GM18499 (cell line): ENCODE measurements at regions not wholly inside any gene's neighbourhood (a gene's known extent, or its start where the extent isn't known, plus 50 kb on each side); places are given as distances from the start of the nearest gene placed in this dataset.

Experiments
- ATAC-seq: cut with Tn5 transposase; IDR thresholded peaks from one replicate; pipeline ENCODE4 v1.9.1; 2021; ENCODE audit warnings: moderate number of reproducible peaks; ENCODE audit not compliant: insufficient read depth, unreplicated experiment

GRCh38 chr22:47608421-47608820 is 846.0 kb downstream of the TBC1D22A start:
- no peak for ATAC-seq

- no peak for ATAC-seq
Observed at GRCh38 chr22:47607486-47607885, 845.0 kb downstream of the TBC1D22A start.

- no peak for ATAC-seq
Observed at GRCh38 chr22:47606426-47606825, 844.0 kb downstream of the TBC1D22A start.

GRCh38 chr22:47605886-47606285 is 843.4 kb downstream of the TBC1D22A start:
- no peak for ATAC-seq

GRCh38 chr22:47605441-47605840 is 843.0 kb downstream of the TBC1D22A start:
- no peak for ATAC-seq

- no peak for ATAC-seq
Observed at GRCh38 chr22:47604563-47604962, 842.1 kb downstream of the TBC1D22A start.

- no peak for ATAC-seq
Observed at GRCh38 chr22:47602732-47603131, 840.3 kb downstream of the TBC1D22A start.

GRCh38 chr22:47601666-47602065 is 839.2 kb downstream of the TBC1D22A start:
- ATAC-seq, result no peak

- no peak for ATAC-seq
Observed at GRCh38 chr22:47600791-47601625, 838.6 kb downstream of the TBC1D22A start.

- no peak for ATAC-seq
Observed at GRCh38 chr22:47600281-47600680, 837.8 kb downstream of the TBC1D22A start.

- ATAC-seq, result no peak
Observed at GRCh38 chr22:47599753-47600152, 837.3 kb downstream of the TBC1D22A start.

GRCh38 chr22:47598864-47599263 is 836.4 kb downstream of the TBC1D22A start:
- ATAC-seq, result no peak

GRCh38 chr22:47597041-47597440 is 834.6 kb downstream of the TBC1D22A start:
- ATAC-seq, result no peak

- ATAC-seq, result no peak
Observed at GRCh38 chr22:47596176-47596690, 833.8 kb downstream of the TBC1D22A start.

- ATAC-seq, result no peak
Observed at GRCh38 chr22:47594836-47595521, 832.5 kb downstream of the TBC1D22A start.

- no peak for ATAC-seq
Observed at GRCh38 chr22:47593911-47594311, 831.5 kb downstream of the TBC1D22A start.

- no peak for ATAC-seq
Observed at GRCh38 chr22:47593291-47593690, 830.8 kb downstream of the TBC1D22A start.

GRCh38 chr22:47592791-47593190 is 830.3 kb downstream of the TBC1D22A start:
- no peak for ATAC-seq

GRCh38 chr22:47591709-47592108 is 829.3 kb downstream of the TBC1D22A start:
- ATAC-seq, result no peak

- ATAC-seq, result no peak
Observed at GRCh38 chr22:47591016-47591415, 828.6 kb downstream of the TBC1D22A start.
